Mesenchymal stem cell (in vitro differentiated cells and primary cell): ENCODE measurements at regions not wholly inside any gene's neighbourhood (a gene's known extent, or its start where the extent isn't known, plus 50 kb on each side); places are given as distances from the start of the nearest gene placed in this dataset.
A peak's percentile ranks its signal among the peaks of the same experiment; 100 is the strongest.

ENCODE experiments used
- DNase-seq: peaks from one replicate; pipeline ENCODE4 v3.0.0-alpha.2; 2013
- H2AFZ ChIP-seq: one replicate; pipeline ENCODE4 v1.6.1; 2013; ENCODE audit warnings: low read depth, mild to moderate bottlenecking, control low read depth, inconsistent platforms, low read length, moderate library complexity
- H2AK5ac ChIP-seq: 2 replicates; pipeline ENCODE4 v1.6.1; 2013; ENCODE audit warnings: low read length, moderate library complexity, mild to moderate bottlenecking, inconsistent platforms; ENCODE audit not compliant: severe bottlenecking
- H2BK120ac ChIP-seq: one replicate; pipeline ENCODE4 v1.6.1; 2013; ENCODE audit warnings: low read depth, mild to moderate bottlenecking, inconsistent platforms, low read length, moderate library complexity
- H2BK12ac ChIP-seq, 2 experiments: one replicate each; pipeline ENCODE4 v1.6.1; 2013; ENCODE audit warnings: inconsistent platforms in 2 of 2, low read length in 2 of 2, mild to moderate bottlenecking in 2 of 2, moderate library complexity in 2 of 2, control low read depth in 1 of 2
- H2BK15ac ChIP-seq: one replicate; pipeline ENCODE4 v1.6.1; 2013; ENCODE audit warnings: mild to moderate bottlenecking, low read depth, inconsistent platforms; ENCODE audit not compliant: poor library complexity, severe bottlenecking
- H2BK5ac ChIP-seq: 2 replicates; pipeline ENCODE4 v1.6.1; 2013; ENCODE audit warnings: low read depth, mild to moderate bottlenecking, low read length, control low read depth, inconsistent platforms; ENCODE audit not compliant: poor library complexity, severe bottlenecking
- H3K14ac ChIP-seq, 2 experiments: one replicate each; pipeline ENCODE4 v1.6.1; 2013; ENCODE audit warnings: inconsistent platforms in 2 of 2, low read length in 2 of 2, control low read depth in 1 of 2, mild to moderate bottlenecking in 1 of 2, moderate library complexity in 1 of 2
- H3K18ac ChIP-seq, 2 experiments: one replicate each; pipeline ENCODE4 v1.6.1; 2013; ENCODE audit warnings: inconsistent platforms in 2 of 2, low read length in 2 of 2, control low read depth in 1 of 2, low read depth in 1 of 2, mild to moderate bottlenecking in 1 of 2
- H3K23ac ChIP-seq, 2 experiments: one replicate each; pipeline ENCODE4 v1.6.1; 2013; ENCODE audit warnings: inconsistent platforms in 2 of 2, low read length in 2 of 2, mild to moderate bottlenecking in 2 of 2, moderate library complexity in 2 of 2, control low read depth in 1 of 2
- H3K27ac ChIP-seq: 2 replicates; pipeline ENCODE4 v1.5.1; 2013; ENCODE audit warnings: mild to moderate bottlenecking, moderate library complexity, low read length, control low read depth, inconsistent platforms; ENCODE audit not compliant: poor library complexity, severe bottlenecking
- H3K27me3 ChIP-seq, 2 experiments: 2 replicates each; pipeline versions ENCODE4 v1.6.1 to v1.7.0; 2013; ENCODE audit warnings: low read length in 2 of 2, mild to moderate bottlenecking in 2 of 2, moderate library complexity in 2 of 2, control low read depth in 1 of 2, inconsistent platforms in 1 of 2; ENCODE audit not compliant: control insufficient read depth in 1 of 2, insufficient read depth in 1 of 2
- H3K36me3 ChIP-seq, 2 experiments: 2 replicates each; pipeline versions ENCODE4 v1.6.1 to v1.7.0; 2013; ENCODE audit warnings: low read length in 2 of 2, control low read depth in 1 of 2, inconsistent platforms in 1 of 2, low read depth in 1 of 2, mild to moderate bottlenecking in 1 of 2; ENCODE audit not compliant: insufficient read depth in 2 of 2, control insufficient read depth in 1 of 2
- H3K4ac ChIP-seq, 2 experiments: one replicate each; pipeline ENCODE4 v1.6.1; 2013; ENCODE audit warnings: inconsistent platforms in 2 of 2, low read length in 2 of 2, mild to moderate bottlenecking in 2 of 2, moderate library complexity in 2 of 2, control low read depth in 1 of 2, low read depth in 1 of 2
- H3K4me1 ChIP-seq: 2 replicates; pipeline ENCODE4 v1.6.1; 2013; ENCODE audit warnings: low read depth, low read length, control low read depth; ENCODE audit not compliant: control insufficient read depth, insufficient read depth
- H3K4me2 ChIP-seq: 2 replicates; pipeline ENCODE4 v1.6.1; 2013; ENCODE audit warnings: low read length, mild to moderate bottlenecking, inconsistent platforms; ENCODE audit not compliant: poor library complexity, severe bottlenecking
- H3K4me3 ChIP-seq, 2 experiments: 2 replicates each; pipeline versions ENCODE4 v1.5.1 to v1.7.0; 2013; ENCODE audit warnings: low read length in 2 of 2, mild to moderate bottlenecking in 2 of 2, control low read depth in 1 of 2, low read depth in 1 of 2; ENCODE audit not compliant: insufficient read depth in 1 of 2
- H3K79me1 ChIP-seq: replicated peaks from 2 replicates; pipeline ENCODE4 v1.6.1; 2013; ENCODE audit warnings: mild to moderate bottlenecking, control low read depth, low read length, inconsistent platforms; ENCODE audit not compliant: poor library complexity, severe bottlenecking
- H3K9ac ChIP-seq: 2 replicates; pipeline ENCODE4 v1.7.0; 2013; ENCODE audit warnings: mild to moderate bottlenecking, low read length, moderate library complexity
- H3K9me3 ChIP-seq: 2 replicates; pipeline ENCODE4 v1.7.0; 2013; ENCODE audit warnings: mild to moderate bottlenecking, low read length; ENCODE audit not compliant: control insufficient read depth
- H4K8ac ChIP-seq: one replicate; pipeline ENCODE4 v1.6.1; 2013; ENCODE audit warnings: inconsistent platforms, mild to moderate bottlenecking, low read length, moderate library complexity
- H4K91ac ChIP-seq: one replicate; pipeline ENCODE4 v1.6.1; 2013; ENCODE audit warnings: mild to moderate bottlenecking, low read length, inconsistent platforms
- WGBS: methylation state at CpG from one replicate; pipeline ENCODE4 v1.1.7; 2013; ENCODE audit warnings: mixed read lengths; 5-methylcytosine and 5-hydroxymethylcytosine counted together

GRCh38 chr10:78614744-78615143, 454.0 kb upstream of the ZMIZ1 start:
- no peak overlapping the region for H2BK15ac ChIP-seq
- no peak overlapping the region for H3K14ac ChIP-seq
- peaks cover 9% of the 10 kb centered on the region for H3K9me3 ChIP-seq
- H3K27ac ChIP-seq: no peak overlapping the region
- H4K8ac ChIP-seq: no peak overlapping the region
- H3K23ac ChIP-seq: no peak overlapping the region
- no peak overlapping the region for H4K91ac ChIP-seq
- no peak for DNase-seq
- H2BK120ac ChIP-seq: no peak overlapping the region
- no peak overlapping the region for H2BK12ac ChIP-seq
- 67% methylated on average over 2 of the region's 3 CpGs for WGBS
- H3K4me3 ChIP-seq: no peak overlapping the region
- H3K79me1 ChIP-seq: no peaks in the 10 kb centered on the region
- no peak overlapping the region for H3K4ac ChIP-seq
- H3K9ac ChIP-seq: no peak overlapping the region
- no peaks in the 10 kb centered on the region for H3K4me1 ChIP-seq
- no peak overlapping the region for H2BK5ac ChIP-seq
- H3K27me3 ChIP-seq: peaks cover 28 to 39% of the 10 kb centered on the region in 2 experiments
- H2AFZ ChIP-seq: no peak overlapping the region
- H2AK5ac ChIP-seq: no peak overlapping the region
- H3K18ac ChIP-seq: no peak overlapping the region
- H3K4me2 ChIP-seq: no peak overlapping the region
- no peaks in the 10 kb centered on the region for H3K36me3 ChIP-seq

- no peak overlapping the region for H2AK5ac ChIP-seq
- H3K4me1 ChIP-seq: no peaks in the 10 kb centered on the region
- no peak overlapping the region for H4K91ac ChIP-seq
- no peaks in the 10 kb centered on the region for H3K79me1 ChIP-seq
- no peak overlapping the region for H2BK12ac ChIP-seq
- 44% methylated on average over 4 of the region's 4 CpGs for WGBS
- DNase-seq: no peak
- no peak overlapping the region for H3K4ac ChIP-seq
- H3K18ac ChIP-seq: no peak overlapping the region
- H3K4me3 ChIP-seq: no peak overlapping the region
- no peak overlapping the region for H2AFZ ChIP-seq
- no peak overlapping the region for H2BK15ac ChIP-seq
- H2BK5ac ChIP-seq: no peak overlapping the region
- peaks cover 28 to 39% of the 10 kb centered on the region in 2 experiments for H3K27me3 ChIP-seq
- H3K9me3 ChIP-seq: no peaks in the 10 kb centered on the region
- H3K9ac ChIP-seq: no peak overlapping the region
- H3K27ac ChIP-seq: no peak overlapping the region
- no peak overlapping the region for H3K4me2 ChIP-seq
- no peak overlapping the region for H3K14ac ChIP-seq
- no peak overlapping the region for H4K8ac ChIP-seq
- no peaks in the 10 kb centered on the region for H3K36me3 ChIP-seq
- no peak overlapping the region for H3K23ac ChIP-seq
- H2BK120ac ChIP-seq: no peak overlapping the region
Observed at GRCh38 chr10:78616125-78616695, 452.6 kb upstream of the ZMIZ1 start.

GRCh38 chr10:78617115-78617514, 451.7 kb upstream of the ZMIZ1 start:
- Histone ChIP-seq H3K4ac (no peak overlapping the region), H3K14ac (no peak overlapping the region), H2AK5ac (no peak overlapping the region), H2BK15ac (no peak overlapping the region), H2AFZ (no peak overlapping the region), H4K8ac (no peak overlapping the region), H3K4me1 (no peaks in the 10 kb centered on the region), H3K27ac (no peak overlapping the region), H3K4me3 (no peak overlapping the region), H3K4me2 (no peak overlapping the region), H3K36me3 (no peaks in the 10 kb centered on the region), H3K18ac (no peak overlapping the region), H2BK5ac (no peak overlapping the region), H3K79me1 (no peaks in the 10 kb centered on the region), H3K9me3 (no peaks in the 10 kb centered on the region), H3K9ac (no peak overlapping the region), H3K27me3 (peaks cover 27 to 39% of the 10 kb centered on the region in 2 experiments), H2BK12ac (no peak overlapping the region), H4K91ac (no peak overlapping the region), H3K23ac (no peak overlapping the region), H2BK120ac (no peak overlapping the region)
- no peak for DNase-seq
- WGBS: 88% methylated on average over 3 of the region's 3 CpGs

- Histone ChIP-seq H3K18ac (no peak overlapping the region), H3K14ac (no peak overlapping the region), H3K4me2 (no peak overlapping the region), H2AFZ (no peak overlapping the region), H3K4ac (no peak overlapping the region), H2AK5ac (peak overlapping the region; percentile 17), H4K91ac (no peak overlapping the region), H3K9ac (no peak overlapping the region), H4K8ac (no peak overlapping the region), H2BK15ac (no peak overlapping the region), H3K27me3 (peaks cover 22 to 34% of the 10 kb centered on the region in 2 experiments), H3K79me1 (no peaks in the 10 kb centered on the region), H3K9me3 (no peaks in the 10 kb centered on the region), H2BK5ac (no peak overlapping the region), H3K23ac (no peak overlapping the region), H3K36me3 (no peaks in the 10 kb centered on the region), H2BK12ac (no peak overlapping the region), H3K27ac (no peak overlapping the region), H3K4me3 (no peak overlapping the region), H3K4me1 (no peaks in the 10 kb centered on the region), H2BK120ac (no peak overlapping the region)
- 61% methylated on average over 4 of the region's 5 CpGs for WGBS
- no peak for DNase-seq
Observed at GRCh38 chr10:78617631-78618030, 451.1 kb upstream of the ZMIZ1 start.
